ENCODE measurements at regions not wholly inside any gene's neighbourhood (a gene's known extent, or its start where the extent isn't known, plus 50 kb on each side); places are given as distances from the start of the nearest gene placed in this dataset.

- DNase-seq, result no peak
- POLR2A ChIA-PET, result no interaction called here
- Mint-ChIP-seq H3K4me3 (no peak overlapping the region), H3K27ac (no peak overlapping the region), H3K4me1 (ENCODE audit: low read depth) (peaks cover 6% of the 10 kb centered on the region), H3K36me3 (ENCODE audit: low read depth) (no peaks in the 10 kb centered on the region), H3K27me3 (ENCODE audit: low read depth) (no peaks in the 10 kb centered on the region), H3K9me3 (ENCODE audit: insufficient read depth) (no peaks in the 10 kb centered on the region)
- CTCF ChIA-PET, result no interaction called here
- ATAC-seq, result no peak
Observed at GRCh38 chr18:46374850-46375249, 270.7 kb downstream of the HAUS1 start.

GRCh38 chr18:46377557-46377956, 273.4 kb downstream of the HAUS1 start:
- H3K4me3 Mint-ChIP-seq, result no peak overlapping the region
- no peaks in the 10 kb centered on the region for H3K9me3 Mint-ChIP-seq (ENCODE audit: insufficient read depth)
- CTCF ChIA-PET, result no interaction called here
- DNase-seq, result no peak
- no peak for ATAC-seq
- no peaks in the 10 kb centered on the region for H3K27me3 Mint-ChIP-seq (ENCODE audit: low read depth)
- no peak overlapping the region for H3K27ac Mint-ChIP-seq
- no peaks in the 10 kb centered on the region for H3K36me3 Mint-ChIP-seq (ENCODE audit: low read depth)
- POLR2A ChIA-PET, result no interaction called here
- peaks cover 6% of the 10 kb centered on the region for H3K4me1 Mint-ChIP-seq (ENCODE audit: low read depth)

- no peak overlapping the region for H3K27ac Mint-ChIP-seq
- ATAC-seq (no peak), DNase-seq (no peak)
- ChIA-PET CTCF (no interaction called here), POLR2A (no interaction called here)
- H3K4me3 Mint-ChIP-seq, result no peak overlapping the region
- no peaks in the 10 kb centered on the region for H3K36me3 Mint-ChIP-seq (ENCODE audit: low read depth)
- H3K27me3 Mint-ChIP-seq (ENCODE audit: low read depth), result no peaks in the 10 kb centered on the region
- H3K9me3 Mint-ChIP-seq (ENCODE audit: insufficient read depth), result no peaks in the 10 kb centered on the region
- H3K4me1 Mint-ChIP-seq (ENCODE audit: low read depth), result peaks cover 6% of the 10 kb centered on the region
Observed at GRCh38 chr18:46378126-46378863, 274.1 kb downstream of the HAUS1 start.

- no peak for ATAC-seq
- H3K4me1 Mint-ChIP-seq (ENCODE audit: low read depth), result peaks cover 6% of the 10 kb centered on the region
- H3K27ac Mint-ChIP-seq, result no peak overlapping the region
- POLR2A ChIA-PET, result no interaction called here
- H3K9me3 Mint-ChIP-seq (ENCODE audit: insufficient read depth), result no peaks in the 10 kb centered on the region
- no peak for DNase-seq
- H3K36me3 Mint-ChIP-seq (ENCODE audit: low read depth), result no peaks in the 10 kb centered on the region
- no peaks in the 10 kb centered on the region for H3K27me3 Mint-ChIP-seq (ENCODE audit: low read depth)
- CTCF ChIA-PET, result no interaction called here
- no peak overlapping the region for H3K4me3 Mint-ChIP-seq
Observed at GRCh38 chr18:46378864-46379207, 274.7 kb downstream of the HAUS1 start.

GRCh38 chr18:46379323-46379950, 275.3 kb downstream of the HAUS1 start:
- Mint-ChIP-seq H3K27ac (no peak overlapping the region), H3K4me3 (no peak overlapping the region), H3K4me1 (ENCODE audit: low read depth) (peaks cover 6% of the 10 kb centered on the region), H3K36me3 (ENCODE audit: low read depth) (no peaks in the 10 kb centered on the region), H3K27me3 (ENCODE audit: low read depth) (no peaks in the 10 kb centered on the region), H3K9me3 (ENCODE audit: insufficient read depth) (no peaks in the 10 kb centered on the region)
- no peak for ATAC-seq
- ChIA-PET CTCF (no interaction called here), POLR2A (no interaction called here)
- no peak for DNase-seq

GRCh38 chr18:46385124-46385523, 271.9 kb downstream of the LOXHD1 start:
- no peaks in the 10 kb centered on the region for H3K4me1 Mint-ChIP-seq (ENCODE audit: low read depth)
- DNase-seq (no peak), ATAC-seq (no peak)
- ChIA-PET CTCF (no interaction called here), POLR2A (interaction anchor here (0.7 kb wide), 1 partner anchor 63 kb away, joined by 3 read pairs; no protein-coding TSS in a partner anchor)
- no peaks in the 10 kb centered on the region for H3K9me3 Mint-ChIP-seq (ENCODE audit: insufficient read depth)
- H3K36me3 Mint-ChIP-seq (ENCODE audit: low read depth), result no peaks in the 10 kb centered on the region
- H3K27me3 Mint-ChIP-seq (ENCODE audit: low read depth), result peaks cover 5% of the 10 kb centered on the region
- no peak overlapping the region for H3K4me3 Mint-ChIP-seq
- no peak overlapping the region for H3K27ac Mint-ChIP-seq

- DNase-seq, result no peak
- no peaks in the 10 kb centered on the region for H3K36me3 Mint-ChIP-seq (ENCODE audit: low read depth)
- POLR2A ChIA-PET, result no interaction called here
- H3K4me1 Mint-ChIP-seq (ENCODE audit: low read depth), result no peaks in the 10 kb centered on the region
- H3K4me3 Mint-ChIP-seq, result no peak overlapping the region
- peaks cover 5% of the 10 kb centered on the region for H3K27me3 Mint-ChIP-seq (ENCODE audit: low read depth)
- CTCF ChIA-PET, result interaction anchor here (0.8 to 2.1 kb wide), 3 partner anchors 106 to 271 kb away, joined by 3 to 6 read pairs (median 5); a partner anchor contains a TSS
- no peaks in the 10 kb centered on the region for H3K9me3 Mint-ChIP-seq (ENCODE audit: insufficient read depth)
- H3K27ac Mint-ChIP-seq, result no peak overlapping the region
- no peak for ATAC-seq
Observed at GRCh38 chr18:46386788-46387187, 270.2 kb downstream of the LOXHD1 start.

GRCh38 chr18:46387441-46388131, 269.4 kb downstream of the LOXHD1 start:
- ChIA-PET CTCF (interaction anchor here (0.5 to 2.1 kb wide), 4 partner anchors 9 to 270 kb away, joined by 3 to 6 read pairs (median 4); a partner anchor contains a TSS), POLR2A (no interaction called here)
- no peaks in the 10 kb centered on the region for H3K9me3 Mint-ChIP-seq (ENCODE audit: insufficient read depth)
- no peaks in the 10 kb centered on the region for H3K4me1 Mint-ChIP-seq (ENCODE audit: low read depth)
- ATAC-seq, result no peak
- H3K4me3 Mint-ChIP-seq, result no peak overlapping the region
- H3K36me3 Mint-ChIP-seq (ENCODE audit: low read depth), result no peaks in the 10 kb centered on the region
- H3K27ac Mint-ChIP-seq, result no peak overlapping the region
- peaks cover 5% of the 10 kb centered on the region for H3K27me3 Mint-ChIP-seq (ENCODE audit: low read depth)
- no peak for DNase-seq

- DNase-seq, result no peak
- H3K36me3 Mint-ChIP-seq (ENCODE audit: low read depth), result no peaks in the 10 kb centered on the region
- H3K4me1 Mint-ChIP-seq (ENCODE audit: low read depth), result no peaks in the 10 kb centered on the region
- no peak for ATAC-seq
- no peak overlapping the region for H3K4me3 Mint-ChIP-seq
- peaks cover 5% of the 10 kb centered on the region for H3K27me3 Mint-ChIP-seq (ENCODE audit: low read depth)
- POLR2A ChIA-PET, result no interaction called here
- CTCF ChIA-PET, result interaction anchor here (2.1 kb wide), 1 partner anchor 215 kb away, joined by 5 read pairs; a partner anchor contains a TSS
- no peak overlapping the region for H3K27ac Mint-ChIP-seq
- H3K9me3 Mint-ChIP-seq (ENCODE audit: insufficient read depth), result no peaks in the 10 kb centered on the region
Observed at GRCh38 chr18:46388286-46388685, 268.7 kb downstream of the LOXHD1 start.

GRCh38 chr18:46392576-46392975, 264.4 kb downstream of the LOXHD1 start:
- POLR2A ChIA-PET, result interaction anchor here (0.6 to 1.1 kb wide), 2 partner anchors 31 to 142 kb away, joined by 3 to 4 read pairs; no protein-coding TSS in a partner anchor
- no peak for DNase-seq
- Mint-ChIP-seq H3K9me3 (ENCODE audit: insufficient read depth) (no peaks in the 10 kb centered on the region), H3K36me3 (ENCODE audit: low read depth) (no peaks in the 10 kb centered on the region), H3K4me1 (ENCODE audit: low read depth) (peaks cover 11% of the 10 kb centered on the region), H3K4me3 (no peak overlapping the region), H3K27me3 (ENCODE audit: low read depth) (no peaks in the 10 kb centered on the region), H3K27ac (no peak overlapping the region)
- no peak for ATAC-seq
- CTCF ChIA-PET, result interaction anchor here (1.1 to 2.1 kb wide), 2 partner anchors 111 to 230 kb away, joined by 3 to 7 read pairs; no protein-coding TSS in a partner anchor

GRCh38 chr18:46393230-46393629, 263.8 kb downstream of the LOXHD1 start:
- no peak for DNase-seq
- no peak overlapping the region for H3K4me3 Mint-ChIP-seq
- no peak overlapping the region for H3K27ac Mint-ChIP-seq
- ChIA-PET POLR2A (no interaction called here), CTCF (interaction anchor here (1.1 to 2.1 kb wide), 3 partner anchors 112 to 265 kb away, joined by 3 to 7 read pairs (median 5); no protein-coding TSS in a partner anchor)
- no peaks in the 10 kb centered on the region for H3K36me3 Mint-ChIP-seq (ENCODE audit: low read depth)
- no peaks in the 10 kb centered on the region for H3K9me3 Mint-ChIP-seq (ENCODE audit: insufficient read depth)
- no peaks in the 10 kb centered on the region for H3K27me3 Mint-ChIP-seq (ENCODE audit: low read depth)
- no peak for ATAC-seq
- H3K4me1 Mint-ChIP-seq (ENCODE audit: low read depth), result peaks cover 16% of the 10 kb centered on the region

- Mint-ChIP-seq H3K27ac (no peak overlapping the region), H3K4me3 (no peak overlapping the region), H3K36me3 (ENCODE audit: low read depth) (no peaks in the 10 kb centered on the region), H3K27me3 (ENCODE audit: low read depth) (no peaks in the 10 kb centered on the region), H3K9me3 (ENCODE audit: insufficient read depth) (no peaks in the 10 kb centered on the region), H3K4me1 (ENCODE audit: low read depth) (peaks cover 17% of the 10 kb centered on the region)
- ChIA-PET POLR2A (no interaction called here), CTCF (interaction anchor here (1.1 to 2.1 kb wide), 3 partner anchors 112 to 264 kb away, joined by 3 to 7 read pairs (median 5); no protein-coding TSS in a partner anchor)
- DNase-seq (no peak), ATAC-seq (no peak)
Observed at GRCh38 chr18:46393961-46394360, 263.1 kb downstream of the LOXHD1 start.

Measured in activated CD8-positive, alpha-beta T cell treated with anti-CD3 and anti-CD28 coated beads, Interleukin-2, amount 10 ng/mL, durations not matched to agents 7 days and 5 days (primary cell).